Spleen (tissue), 7 donors: ENCODE measurements at regions not wholly inside any gene's neighbourhood (a gene's known extent, or its start where the extent isn't known, plus 50 kb on each side); places are given as distances from the start of the nearest gene placed in this dataset.

ENCODE experiments used
- CTCF ChIP-seq, 11 experiments: fragments of 200-600 bp in 7 of 11; fragments of 450-650 bp in 4 of 11; sonication (generic) in 4 of 11; IDR thresholded peaks in 8 of 11; conservative IDR thresholded peaks in 3 of 11; 1 replicate in 7 of 11; 2 replicates in 4 of 11; pipeline versions ENCODE4 v1.4.0 to v1.8.0; 2016 to 2021; ENCODE audit warnings: antibody characterized with exemption in 11 of 11, inconsistent platforms in 4 of 11, mild to moderate bottlenecking in 1 of 11
- POLR2A ChIP-seq, 3 donors: fragments of 450-650 bp; IDR thresholded peaks; one replicate each; pipeline ENCODE4 v1.5.1; 2017; ENCODE audit warnings: antibody characterized with exemption in 3 of 3, mild to moderate bottlenecking in 1 of 3
- POLR2AphosphoS5 ChIP-seq, 3 donors: sonication (generic); formaldehyde crosslinking; IDR thresholded peaks; one replicate each; pipeline ENCODE4 v1.5.1; 2017; ENCODE audit warnings: antibody characterized with exemption in 3 of 3
- donor health status: DM: no; HTN: no; CAD: no; lungs with moderate emphysema.
- donor health status: DM: no; HTN: no; CAD: no.
- donor health status: DM: no; HTN: no; CAD: no.

GRCh38 chr4:159430896-159431295, 328.0 kb downstream of the RAPGEF2 start:
- TF ChIP-seq CTCF (IDR thresholded peaks at IDR 0.05 in 8 of 11, conservative IDR thresholded peaks at IDR 0.05 in 3 of 11) (no peak), POLR2A (IDR thresholded peaks at IDR 0.05) (no peak), POLR2AphosphoS5 (IDR thresholded peaks at IDR 0.05) (no peak)
